HG03108 (cell line): ENCODE measurements at regions not wholly inside any gene's neighbourhood (a gene's known extent, or its start where the extent isn't known, plus 50 kb on each side); places are given as distances from the start of the nearest gene placed in this dataset.

Source experiments
- ATAC-seq: cut with Tn5 transposase; IDR thresholded peaks from one replicate; pipeline ENCODE4 v1.9.1; 2021; ENCODE audit warnings: moderate library complexity; ENCODE audit not compliant: unreplicated experiment

GRCh38 chr5:4901924-4902323 lies 238.2 kb upstream of the ADAMTS16 start:
- ATAC-seq: no peak

- ATAC-seq: no peak
Observed at GRCh38 chr5:4905674-4906520, 234.2 kb upstream of the ADAMTS16 start.

- no peak for ATAC-seq
Observed at GRCh38 chr5:4906786-4907185, 233.3 kb upstream of the ADAMTS16 start.

GRCh38 chr5:4907571-4907970 lies 232.6 kb upstream of the ADAMTS16 start:
- ATAC-seq: no peak

GRCh38 chr5:4909086-4909485 lies 231.0 kb upstream of the ADAMTS16 start:
- no peak for ATAC-seq

- ATAC-seq: no peak
Observed at GRCh38 chr5:4911646-4912403, 228.3 kb upstream of the ADAMTS16 start.

- ATAC-seq: no peak
Observed at GRCh38 chr5:4921929-4922328, 218.2 kb upstream of the ADAMTS16 start.

GRCh38 chr5:4924577-4924976 lies 215.6 kb upstream of the ADAMTS16 start:
- ATAC-seq: no peak

- ATAC-seq: no peak
Observed at GRCh38 chr5:4927097-4927496, 213.0 kb upstream of the ADAMTS16 start.

- ATAC-seq: no peak
Observed at GRCh38 chr5:4928409-4928808, 211.7 kb upstream of the ADAMTS16 start.

- ATAC-seq: no peak
Observed at GRCh38 chr5:4929092-4929655, 211.0 kb upstream of the ADAMTS16 start.

GRCh38 chr5:4939042-4939781 lies 200.9 kb upstream of the ADAMTS16 start:
- ATAC-seq: no peak

GRCh38 chr5:4941161-4941560 lies 199.0 kb upstream of the ADAMTS16 start:
- ATAC-seq: no peak

GRCh38 chr5:4941957-4942830 lies 197.9 kb upstream of the ADAMTS16 start:
- no peak for ATAC-seq

- ATAC-seq: no peak
Observed at GRCh38 chr5:4942831-4943178, 197.3 kb upstream of the ADAMTS16 start.

GRCh38 chr5:4945296-4945695 lies 194.8 kb upstream of the ADAMTS16 start:
- no peak for ATAC-seq

- no peak for ATAC-seq
Observed at GRCh38 chr5:4947106-4947505, 193.0 kb upstream of the ADAMTS16 start.

- ATAC-seq: no peak
Observed at GRCh38 chr5:4947893-4948536, 192.1 kb upstream of the ADAMTS16 start.

GRCh38 chr5:4949108-4949507 lies 191.0 kb upstream of the ADAMTS16 start:
- no peak for ATAC-seq

GRCh38 chr5:4953576-4953975 lies 186.6 kb upstream of the ADAMTS16 start:
- no peak for ATAC-seq
